ENCODE measurements at regions not wholly inside any gene's neighbourhood (a gene's known extent, or its start where the extent isn't known, plus 50 kb on each side); places are given as distances from the start of the nearest gene placed in this dataset.
A peak's percentile ranks its signal among the peaks of the same experiment; 100 is the strongest.

GRCh38 chr10:34029455-34029854, 695.0 kb upstream of the NRP1 start:
- no peak overlapping the region for H2AFZ ChIP-seq (ENCODE audit: low read length)
- DNase-seq (ENCODE audit: low read depth in 2 of 2): no peak
- H3K4me2 ChIP-seq (ENCODE audit: extremely low read depth, insufficient read depth, low read length): no peak overlapping the region
- TF ChIP-seq CTCF (conservative IDR thresholded peaks at IDR 0.05 in 1 of 2, IDR thresholded peaks at IDR 0.05 in 1 of 2; ENCODE audit: low read depth in 1 of 2, low read length in 2 of 2) (no peak), EZH2 (IDR thresholded peaks at IDR 0.05; ENCODE audit: low read length, missing control alignments) (no peak)
- no peaks in the 10 kb centered on the region for H3K9me3 ChIP-seq (ENCODE audit: control insufficient read depth, insufficient read depth, low read depth, low read length)
- no peak overlapping the region for H3K9ac ChIP-seq (ENCODE audit: insufficient read depth, low read length)
- peaks cover 2% of the 10 kb centered on the region for H3K4me1 ChIP-seq (ENCODE audit: control insufficient read depth, extremely low read depth, insufficient read depth, low read length)
- no peak overlapping the region for H3K4me3 ChIP-seq (replicated peaks in 1 of 4; ENCODE audit: control extremely low read depth in 1 of 4, insufficient read depth in 1 of 4, low read depth in 3 of 4, low read length in 4 of 4)
- no peak overlapping the region for H3K27ac ChIP-seq (ENCODE audit: insufficient read depth, low read length)
- H3K79me2 ChIP-seq (ENCODE audit: control insufficient read depth, insufficient read depth, low read length): no peaks in the 10 kb centered on the region
- no peaks in the 10 kb centered on the region for H3K36me3 ChIP-seq (ENCODE audit: control insufficient read depth, insufficient read depth, low read length)
- no peaks in the 10 kb centered on the region for H3K27me3 ChIP-seq (ENCODE audit: control insufficient read depth, insufficient read depth, low read length)
- H4K20me1 ChIP-seq (ENCODE audit: control insufficient read depth, extremely low read depth, insufficient read depth, low read length): no peaks in the 10 kb centered on the region

GRCh38 chr10:34028936-34029335, 694.5 kb upstream of the NRP1 start:
- H3K9me3 ChIP-seq (ENCODE audit: control insufficient read depth, insufficient read depth, low read depth, low read length): no peaks in the 10 kb centered on the region
- H3K4me2 ChIP-seq (ENCODE audit: extremely low read depth, insufficient read depth, low read length): no peak overlapping the region
- H4K20me1 ChIP-seq (ENCODE audit: control insufficient read depth, extremely low read depth, insufficient read depth, low read length): no peaks in the 10 kb centered on the region
- no peak overlapping the region for H3K27ac ChIP-seq (ENCODE audit: insufficient read depth, low read length)
- DNase-seq (ENCODE audit: low read depth in 2 of 2): no peak
- H3K4me1 ChIP-seq (ENCODE audit: control insufficient read depth, extremely low read depth, insufficient read depth, low read length): peaks cover 2% of the 10 kb centered on the region
- no peaks in the 10 kb centered on the region for H3K79me2 ChIP-seq (ENCODE audit: control insufficient read depth, insufficient read depth, low read length)
- no peak overlapping the region for H2AFZ ChIP-seq (ENCODE audit: low read length)
- no peaks in the 10 kb centered on the region for H3K27me3 ChIP-seq (ENCODE audit: control insufficient read depth, insufficient read depth, low read length)
- TF ChIP-seq CTCF (conservative IDR thresholded peaks at IDR 0.05 in 1 of 2, IDR thresholded peaks at IDR 0.05 in 1 of 2; ENCODE audit: low read depth in 1 of 2, low read length in 2 of 2): no peak
- TF ChIP-seq EZH2 (IDR thresholded peaks at IDR 0.05; ENCODE audit: low read length, missing control alignments): no peak
- H3K9ac ChIP-seq (ENCODE audit: insufficient read depth, low read length): no peak overlapping the region
- H3K36me3 ChIP-seq (ENCODE audit: control insufficient read depth, insufficient read depth, low read length): no peaks in the 10 kb centered on the region
- H3K4me3 ChIP-seq (replicated peaks in 1 of 4; ENCODE audit: control extremely low read depth in 1 of 4, insufficient read depth in 1 of 4, low read depth in 3 of 4, low read length in 4 of 4): no peak overlapping the region

DNA sequence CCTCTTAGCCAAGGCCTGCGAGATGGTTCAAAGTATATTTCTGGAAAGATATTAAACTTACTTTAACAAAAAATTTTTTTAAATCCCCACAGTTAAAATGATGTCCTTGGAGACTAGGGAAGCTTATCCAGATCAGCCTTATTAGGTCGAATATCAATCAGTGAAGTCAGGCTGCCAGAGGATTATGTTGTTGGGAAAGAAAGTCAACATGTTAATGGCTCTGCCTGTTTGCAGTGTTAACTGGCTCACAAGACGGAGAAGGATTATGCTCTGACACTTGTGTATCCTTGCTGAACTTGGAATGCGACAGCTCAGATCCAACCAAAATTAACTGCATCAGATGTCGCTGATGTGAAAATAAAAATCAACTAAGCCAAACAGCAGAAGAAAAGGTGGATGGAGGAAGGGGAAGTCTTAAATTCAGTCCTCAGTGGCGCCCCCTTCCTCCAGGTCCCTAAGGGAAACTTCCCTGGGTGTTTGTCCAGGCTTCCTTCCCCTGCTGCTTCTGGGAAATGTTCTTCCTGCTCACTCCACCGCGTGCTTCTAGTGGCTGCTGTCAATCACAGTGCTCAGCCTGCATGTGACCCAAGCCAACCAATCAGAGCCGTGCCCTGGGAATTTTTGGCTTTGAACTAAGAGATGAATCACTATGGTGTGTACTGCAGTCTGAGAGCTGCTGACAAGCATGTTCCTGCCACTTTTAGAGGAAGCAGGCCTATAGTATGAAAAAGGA, 690.4 kb upstream of the NRP1 start:
- no peaks in the 10 kb centered on the region for H4K20me1 ChIP-seq (ENCODE audit: control insufficient read depth, extremely low read depth, insufficient read depth, low read length)
- DNase-seq (ENCODE audit: low read depth in 2 of 2): peak in 1 of 2 donors; percentile 31
- no peak overlapping the region for H3K4me2 ChIP-seq (ENCODE audit: extremely low read depth, insufficient read depth, low read length)
- H2AFZ ChIP-seq (ENCODE audit: low read length): no peak overlapping the region
- no peaks in the 10 kb centered on the region for H3K9me3 ChIP-seq (ENCODE audit: control insufficient read depth, insufficient read depth, low read depth, low read length)
- H3K9ac ChIP-seq (ENCODE audit: insufficient read depth, low read length): no peak overlapping the region
- H3K4me1 ChIP-seq (ENCODE audit: control insufficient read depth, extremely low read depth, insufficient read depth, low read length): no peaks in the 10 kb centered on the region
- no peak overlapping the region for H3K4me3 ChIP-seq (replicated peaks in 1 of 4; ENCODE audit: control extremely low read depth in 1 of 4, insufficient read depth in 1 of 4, low read depth in 3 of 4, low read length in 4 of 4)
- no peaks in the 10 kb centered on the region for H3K36me3 ChIP-seq (ENCODE audit: control insufficient read depth, insufficient read depth, low read length)
- H3K27ac ChIP-seq (ENCODE audit: insufficient read depth, low read length): no peak overlapping the region
- no peaks in the 10 kb centered on the region for H3K79me2 ChIP-seq (ENCODE audit: control insufficient read depth, insufficient read depth, low read length)
- TF ChIP-seq EZH2 (IDR thresholded peaks at IDR 0.05; ENCODE audit: low read length, missing control alignments): no peak
- peak in 1 of 2 donors; percentile 11 for TF ChIP-seq CTCF (conservative IDR thresholded peaks at IDR 0.05 in 1 of 2, IDR thresholded peaks at IDR 0.05 in 1 of 2; ENCODE audit: low read depth in 1 of 2, low read length in 2 of 2)
- no peaks in the 10 kb centered on the region for H3K27me3 ChIP-seq (ENCODE audit: control insufficient read depth, insufficient read depth, low read length)
